ENCODE measurements at regions not wholly inside any gene's neighbourhood (a gene's known extent, or its start where the extent isn't known, plus 50 kb on each side); places are given as distances from the start of the nearest gene placed in this dataset.

- no peak for TF ChIP-seq SPI1 (IDR thresholded peaks at IDR 0.05; ENCODE audit: borderline replicate concordance, low read depth)
- TF ChIP-seq, protein P1, sequence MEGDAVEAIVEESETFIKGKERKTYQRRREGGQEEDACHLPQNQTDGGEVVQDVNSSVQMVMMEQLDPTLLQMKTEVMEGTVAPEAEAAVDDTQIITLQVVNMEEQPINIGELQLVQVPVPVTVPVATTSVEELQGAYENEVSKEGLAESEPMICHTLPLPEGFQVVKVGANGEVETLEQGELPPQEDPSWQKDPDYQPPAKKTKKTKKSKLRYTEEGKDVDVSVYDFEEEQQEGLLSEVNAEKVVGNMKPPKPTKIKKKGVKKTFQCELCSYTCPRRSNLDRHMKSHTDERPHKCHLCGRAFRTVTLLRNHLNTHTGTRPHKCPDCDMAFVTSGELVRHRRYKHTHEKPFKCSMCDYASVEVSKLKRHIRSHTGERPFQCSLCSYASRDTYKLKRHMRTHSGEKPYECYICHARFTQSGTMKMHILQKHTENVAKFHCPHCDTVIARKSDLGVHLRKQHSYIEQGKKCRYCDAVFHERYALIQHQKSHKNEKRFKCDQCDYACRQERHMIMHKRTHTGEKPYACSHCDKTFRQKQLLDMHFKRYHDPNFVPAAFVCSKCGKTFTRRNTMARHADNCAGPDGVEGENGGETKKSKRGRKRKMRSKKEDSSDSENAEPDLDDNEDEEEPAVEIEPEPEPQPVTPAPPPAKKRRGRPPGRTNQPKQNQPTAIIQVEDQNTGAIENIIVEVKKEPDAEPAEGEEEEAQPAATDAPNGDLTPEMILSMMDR (IDR thresholded peaks at IDR 0.05; ENCODE audit: insufficient read depth, low read length), result no peak
- no peak for TF ChIP-seq GABPA (IDR thresholded peaks at IDR 0.05; ENCODE audit: low read depth)
- TF ChIP-seq POLR2AphosphoS5 (IDR thresholded peaks at IDR 0.05; ENCODE audit: low read depth), result no peak
- TF ChIP-seq, protein P2, sequence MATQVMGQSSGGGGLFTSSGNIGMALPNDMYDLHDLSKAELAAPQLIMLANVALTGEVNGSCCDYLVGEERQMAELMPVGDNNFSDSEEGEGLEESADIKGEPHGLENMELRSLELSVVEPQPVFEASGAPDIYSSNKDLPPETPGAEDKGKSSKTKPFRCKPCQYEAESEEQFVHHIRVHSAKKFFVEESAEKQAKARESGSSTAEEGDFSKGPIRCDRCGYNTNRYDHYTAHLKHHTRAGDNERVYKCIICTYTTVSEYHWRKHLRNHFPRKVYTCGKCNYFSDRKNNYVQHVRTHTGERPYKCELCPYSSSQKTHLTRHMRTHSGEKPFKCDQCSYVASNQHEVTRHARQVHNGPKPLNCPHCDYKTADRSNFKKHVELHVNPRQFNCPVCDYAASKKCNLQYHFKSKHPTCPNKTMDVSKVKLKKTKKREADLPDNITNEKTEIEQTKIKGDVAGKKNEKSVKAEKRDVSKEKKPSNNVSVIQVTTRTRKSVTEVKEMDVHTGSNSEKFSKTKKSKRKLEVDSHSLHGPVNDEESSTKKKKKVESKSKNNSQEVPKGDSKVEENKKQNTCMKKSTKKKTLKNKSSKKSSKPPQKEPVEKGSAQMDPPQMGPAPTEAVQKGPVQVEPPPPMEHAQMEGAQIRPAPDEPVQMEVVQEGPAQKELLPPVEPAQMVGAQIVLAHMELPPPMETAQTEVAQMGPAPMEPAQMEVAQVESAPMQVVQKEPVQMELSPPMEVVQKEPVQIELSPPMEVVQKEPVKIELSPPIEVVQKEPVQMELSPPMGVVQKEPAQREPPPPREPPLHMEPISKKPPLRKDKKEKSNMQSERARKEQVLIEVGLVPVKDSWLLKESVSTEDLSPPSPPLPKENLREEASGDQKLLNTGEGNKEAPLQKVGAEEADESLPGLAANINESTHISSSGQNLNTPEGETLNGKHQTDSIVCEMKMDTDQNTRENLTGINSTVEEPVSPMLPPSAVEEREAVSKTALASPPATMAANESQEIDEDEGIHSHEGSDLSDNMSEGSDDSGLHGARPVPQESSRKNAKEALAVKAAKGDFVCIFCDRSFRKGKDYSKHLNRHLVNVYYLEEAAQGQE (IDR thresholded peaks at IDR 0.05; ENCODE audit: insufficient replicate concordance, low read depth), result no peak
- Histone ChIP-seq H3K4me3 (replicated peaks; ENCODE audit: insufficient read depth, low read length) (no peak overlapping the region), H3K27ac (replicated peaks) (no peak overlapping the region), H3K27me3 (ENCODE audit: insufficient read depth, poor library complexity, severe bottlenecking) (no peaks in the 10 kb centered on the region)
- DNase-seq (ENCODE audit: low read depth in 1 of 2, low spot score in 1 of 2), result no peak
Observed at GRCh38 chr4:181848357-181848756, 394.8 kb upstream of the TENM3 start.

- no peak overlapping the region for H3K27ac ChIP-seq (replicated peaks)
- no peak overlapping the region for H3K4me3 ChIP-seq (replicated peaks; ENCODE audit: insufficient read depth, low read length)
- H3K27me3 ChIP-seq (ENCODE audit: insufficient read depth, poor library complexity, severe bottlenecking), result no peaks in the 10 kb centered on the region
- no peak for TF ChIP-seq SPI1 (IDR thresholded peaks at IDR 0.05; ENCODE audit: borderline replicate concordance, low read depth)
- TF ChIP-seq, protein P1 (IDR thresholded peaks at IDR 0.05; ENCODE audit: insufficient read depth, low read length), result no peak
- TF ChIP-seq GABPA (IDR thresholded peaks at IDR 0.05; ENCODE audit: low read depth), result no peak
- TF ChIP-seq POLR2AphosphoS5 (IDR thresholded peaks at IDR 0.05; ENCODE audit: low read depth), result no peak
- TF ChIP-seq, protein P2 (IDR thresholded peaks at IDR 0.05; ENCODE audit: insufficient replicate concordance, low read depth), result no peak
- no peak for DNase-seq (ENCODE audit: low read depth in 1 of 2, low spot score in 1 of 2)
Observed at GRCh38 chr4:181849472-181849871, 393.7 kb upstream of the TENM3 start.

GRCh38 chr4:181853881-181854511 lies 389.2 kb upstream of the TENM3 start:
- Histone ChIP-seq H3K27me3 (ENCODE audit: insufficient read depth, poor library complexity, severe bottlenecking) (no peaks in the 10 kb centered on the region), H3K27ac (replicated peaks) (no peak overlapping the region), H3K4me3 (replicated peaks; ENCODE audit: insufficient read depth, low read length) (no peak overlapping the region)
- DNase-seq (ENCODE audit: low read depth in 1 of 2, low spot score in 1 of 2), result no peak
- TF ChIP-seq POLR2AphosphoS5 (IDR thresholded peaks at IDR 0.05; ENCODE audit: low read depth) (no peak), GABPA (IDR thresholded peaks at IDR 0.05; ENCODE audit: low read depth) (no peak), SPI1 (IDR thresholded peaks at IDR 0.05; ENCODE audit: borderline replicate concordance, low read depth) (no peak)
- TF ChIP-seq, protein P1 (IDR thresholded peaks at IDR 0.05; ENCODE audit: insufficient read depth, low read length), result no peak
- TF ChIP-seq, protein P2 (IDR thresholded peaks at IDR 0.05; ENCODE audit: insufficient replicate concordance, low read depth), result no peak

Data from HL-60 (cell line).